Vagina (tissue), 2 donors: ENCODE measurements at regions not wholly inside any gene's neighbourhood (a gene's known extent, or its start where the extent isn't known, plus 50 kb on each side); places are given as distances from the start of the nearest gene placed in this dataset.

ENCODE experiments used
- CTCF ChIP-seq, 3 experiments: fragments of 450-650 bp in 2 of 3; fragments of 200-600 bp in 1 of 3; sonication (generic) in 1 of 3; IDR thresholded peaks; one replicate each; pipeline ENCODE4 v1.5.1; 2017 to 2019; ENCODE audit warnings: antibody characterized with exemption in 3 of 3, mild to moderate bottlenecking in 2 of 3, moderate library complexity in 2 of 3
- POLR2AphosphoS5 ChIP-seq, 2 donors: sonication (generic); formaldehyde crosslinking; IDR thresholded peaks; one replicate each; pipeline ENCODE4 v1.9.0; 2017; ENCODE audit warnings: antibody characterized with exemption in 2 of 2, mild to moderate bottlenecking in 2 of 2, low read depth in 1 of 2; ENCODE audit not compliant: insufficient read depth in 1 of 2

- TF ChIP-seq CTCF (IDR thresholded peaks at IDR 0.05) (no peak), POLR2AphosphoS5 (IDR thresholded peaks at IDR 0.05; ENCODE audit: insufficient read depth in 1 of 2, low read depth in 1 of 2) (no peak)
Measured at GRCh38 chr5:2656206-2656605, 95.3 kb downstream of the IRX2 start.
